Stomach (tissue), 8 donors: ENCODE measurements at regions not wholly inside any gene's neighbourhood (a gene's known extent, or its start where the extent isn't known, plus 50 kb on each side); places are given as distances from the start of the nearest gene placed in this dataset.

Experiments
- DNase-seq, 2 donors: peaks; one replicate each; pipeline versions ENCODE4 v3.0.0 to v3.0.0-alpha.2; 2013 to 2019
- H3K27ac ChIP-seq, 5 donors: fragments of 200-600 bp in 4 of 5; sonication (generic) in 4 of 5; one replicate each; pipeline ENCODE4 v1.5.1; 2013 to 2019; ENCODE audit warnings: mild to moderate bottlenecking in 1 of 5, moderate library complexity in 1 of 5
- H3K27me3 ChIP-seq, 3 donors: fragments of 200-600 bp; sonication (generic); one replicate each; pipeline ENCODE4 v1.5.1; 2017 to 2019; ENCODE audit warnings: mixed run types in 1 of 3
- H3K36me3 ChIP-seq, 4 donors: fragments of 200-600 bp; sonication (generic); 1 replicate in 3 of 4; 2 replicates in 1 of 4; pipeline ENCODE4 v1.5.1; 2016 to 2019
- H3K4me1 ChIP-seq, 4 donors: fragments of 200-600 bp; sonication (generic); one replicate each; pipeline ENCODE4 v1.5.1; 2016 to 2019
- H3K4me3 ChIP-seq, 4 donors: fragments of 200-600 bp; sonication (generic) in 3 of 4; one replicate each; pipeline ENCODE4 v1.5.1; 2016 to 2019; ENCODE audit warnings: mild to moderate bottlenecking in 1 of 4
- H3K9me3 ChIP-seq, 4 donors: fragments of 200-600 bp; sonication (generic); one replicate each; pipeline ENCODE4 v1.5.1; 2016 to 2019
- CTCF ChIP-seq, 7 experiments: fragments of 450-650 bp in 4 of 7; fragments of 200-600 bp in 3 of 7; sonication (generic) in 3 of 7; IDR thresholded peaks; one replicate each; pipeline ENCODE4 v1.5.1; 2016 to 2019; ENCODE audit warnings: antibody characterized with exemption in 7 of 7, control low read depth in 2 of 7, mild to moderate bottlenecking in 1 of 7
- EP300 ChIP-seq: sonication (generic); formaldehyde crosslinking; IDR thresholded peaks from one replicate; pipeline ENCODE4 v1.6.1; 2017; ENCODE audit warnings: antibody characterized with exemption
- POLR2A ChIP-seq, 4 donors: fragments of 450-650 bp; IDR thresholded peaks; one replicate each; pipeline ENCODE4 v1.6.1; 2016; ENCODE audit warnings: antibody characterized with exemption in 4 of 4, control low read depth in 2 of 4, mild to moderate bottlenecking in 1 of 4, moderate library complexity in 1 of 4
- POLR2AphosphoS5 ChIP-seq, 3 donors: sonication (generic); formaldehyde crosslinking; IDR thresholded peaks; one replicate each; pipeline ENCODE4 v1.6.1; 2016; ENCODE audit warnings: antibody characterized with exemption in 3 of 3
- WGBS, 5 donors: extraction: QIAGEN DNeasy Blood & Tissue Kit in 3 of 5; methylation state at CpG; one replicate each; pipeline versions ENCODE4 v1.1.5 to v1.1.7; 2013 to 2018; 5-methylcytosine and 5-hydroxymethylcytosine counted together
- intact Hi-C: fragments of 100-400 bp; cut with DNase I; formaldehyde crosslinking; loops from one replicate; pipeline ENCODE4 v1.15.1; 2023; ENCODE audit warnings: low total_unique reads
- donor health status: healthy with polysubstance abuse.
- donor health status: Bipolar disorder and iron deficiency.
- donor health status: healthy.

- H3K27ac ChIP-seq, result no peak overlapping the region
- no peaks in the 10 kb centered on the region for H3K9me3 ChIP-seq
- no peak for TF ChIP-seq CTCF (IDR thresholded peaks at IDR 0.05)
- no peak for TF ChIP-seq EP300
- peak in 1 of 3 donors; percentile 7 for TF ChIP-seq POLR2AphosphoS5 (IDR thresholded peaks at IDR 0.05)
- TF ChIP-seq POLR2A (IDR thresholded peaks at IDR 0.05), result no peak
- intact Hi-C loops, result no loop called here
- WGBS, 5 donors, result 58 to 80% (median 70%) methylated on average over 4 of the region's 4 CpGs
- peaks cover 0 to 3% (median 0%) of the 10 kb centered on the region in 4 donors for H3K4me1 ChIP-seq
- no peaks in the 10 kb centered on the region for H3K36me3 ChIP-seq
- DNase-seq, result no peak
- no peaks in the 10 kb centered on the region for H3K27me3 ChIP-seq
- H3K4me3 ChIP-seq, result no peak overlapping the region
These were observed 84.7 kb downstream of the DACT1 start for GRCh38 chr14:58722441-58722840.

- TF ChIP-seq EP300 (no peak), CTCF (IDR thresholded peaks at IDR 0.05) (no peak), POLR2A (IDR thresholded peaks at IDR 0.05) (no peak), POLR2AphosphoS5 (IDR thresholded peaks at IDR 0.05) (no peak)
- no peak overlapping the region for H3K4me3 ChIP-seq
- H3K36me3 ChIP-seq, result no peaks in the 10 kb centered on the region
- H3K27ac ChIP-seq, result no peak overlapping the region
- no peak for DNase-seq
- intact Hi-C loops, result no loop called here
- H3K27me3 ChIP-seq, result no peaks in the 10 kb centered on the region
- no peaks in the 10 kb centered on the region for H3K9me3 ChIP-seq
- no peaks in the 10 kb centered on the region for H3K4me1 ChIP-seq
- 57 to 76% (median 75%) methylated on average over 2 of the region's 2 CpGs for whole genome bisulfite sequencing, 5 donors
These were observed 86.4 kb downstream of the DACT1 start for GRCh38 chr14:58724206-58724605.

- Histone ChIP-seq H3K27me3 (no peaks in the 10 kb centered on the region), H3K4me3 (no peak overlapping the region), H3K4me1 (no peaks in the 10 kb centered on the region), H3K36me3 (no peaks in the 10 kb centered on the region), H3K27ac (no peak overlapping the region), H3K9me3 (no peaks in the 10 kb centered on the region)
- 78 to 95% (median 90%) methylated on average over 1 of the region's 1 CpG for WGBS, 5 donors
- intact Hi-C loops, result no loop called here
- TF ChIP-seq POLR2AphosphoS5 (IDR thresholded peaks at IDR 0.05) (no peak), EP300 (no peak), POLR2A (IDR thresholded peaks at IDR 0.05) (no peak), CTCF (IDR thresholded peaks at IDR 0.05) (no peak)
- DNase-seq, result no peak
These were observed 86.9 kb downstream of the DACT1 start for GRCh38 chr14:58724702-58725101.

GRCh38 chr14:58725226-58725625, 87.5 kb downstream of the DACT1 start:
- no peak for DNase-seq
- TF ChIP-seq POLR2AphosphoS5 (IDR thresholded peaks at IDR 0.05) (no peak), POLR2A (IDR thresholded peaks at IDR 0.05) (no peak), EP300 (no peak), CTCF (IDR thresholded peaks at IDR 0.05) (no peak)
- H3K4me1 ChIP-seq, result no peaks in the 10 kb centered on the region
- H3K9me3 ChIP-seq, result no peaks in the 10 kb centered on the region
- H3K27ac ChIP-seq, result no peak overlapping the region
- H3K4me3 ChIP-seq, result no peak overlapping the region
- H3K27me3 ChIP-seq, result no peaks in the 10 kb centered on the region
- intact Hi-C loops, result no loop called here
- H3K36me3 ChIP-seq, result no peaks in the 10 kb centered on the region
